Omental fat pad (tissue), 3 donors: ENCODE measurements at regions not wholly inside any gene's neighbourhood (a gene's known extent, or its start where the extent isn't known, plus 50 kb on each side); places are given as distances from the start of the nearest gene placed in this dataset. TPM values are rescaled to one million over a fixed set of nuclear protein-coding genes. Genes with fewer than 3 reads are reported as not detected.

Source experiments
- ATAC-seq: fragments of 150-250 bp; one replicate; pipeline ENCODE4 v1.9.1; 2016; ENCODE audit warnings: mild to moderate bottlenecking, moderate library complexity; ENCODE audit not compliant: low FRiP score
- DNase-seq: peaks from one replicate; pipeline ENCODE4 v3.0.0-alpha.2; 2019; ENCODE audit warnings: low spot score
- small RNA-seq: library from RNA; depleted of rRNA; stranded (forward); fragments of <200 nt; gene quantifications from one replicate; pipeline ENCODE3, GENCODE V24; 2016
- TF ChIP-seq, protein P1 (sequence below), 3 donors: fragments of 450-650 bp; IDR thresholded peaks; one replicate each; pipeline ENCODE4 v1.5.1; 2016 to 2017; ENCODE audit warnings: antibody characterized with exemption in 3 of 3, mild to moderate bottlenecking in 3 of 3, moderate library complexity in 2 of 3

DNA sequence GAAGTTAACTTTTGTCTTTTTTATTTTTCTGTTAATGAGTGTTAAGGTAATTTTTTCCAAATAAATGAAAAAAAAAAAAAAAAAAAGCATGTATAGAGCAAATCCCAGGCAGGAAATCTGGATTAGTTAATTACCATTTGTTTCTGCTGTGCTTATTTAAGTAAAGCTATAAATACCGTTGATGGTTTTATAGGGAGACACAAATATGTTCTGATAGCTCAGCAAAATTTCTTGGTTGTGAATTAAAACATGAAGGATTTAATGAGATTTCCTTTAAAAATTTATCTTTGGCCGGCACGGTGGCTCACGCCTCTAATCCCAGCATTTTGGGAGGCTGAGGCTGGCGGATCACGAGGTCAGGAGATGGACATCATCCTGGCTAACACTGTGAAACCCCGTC is 189.4 kb downstream of the CD109 start:
- DNase-seq (no peak), ATAC-seq (no peak)
- TF ChIP-seq, protein P1, sequence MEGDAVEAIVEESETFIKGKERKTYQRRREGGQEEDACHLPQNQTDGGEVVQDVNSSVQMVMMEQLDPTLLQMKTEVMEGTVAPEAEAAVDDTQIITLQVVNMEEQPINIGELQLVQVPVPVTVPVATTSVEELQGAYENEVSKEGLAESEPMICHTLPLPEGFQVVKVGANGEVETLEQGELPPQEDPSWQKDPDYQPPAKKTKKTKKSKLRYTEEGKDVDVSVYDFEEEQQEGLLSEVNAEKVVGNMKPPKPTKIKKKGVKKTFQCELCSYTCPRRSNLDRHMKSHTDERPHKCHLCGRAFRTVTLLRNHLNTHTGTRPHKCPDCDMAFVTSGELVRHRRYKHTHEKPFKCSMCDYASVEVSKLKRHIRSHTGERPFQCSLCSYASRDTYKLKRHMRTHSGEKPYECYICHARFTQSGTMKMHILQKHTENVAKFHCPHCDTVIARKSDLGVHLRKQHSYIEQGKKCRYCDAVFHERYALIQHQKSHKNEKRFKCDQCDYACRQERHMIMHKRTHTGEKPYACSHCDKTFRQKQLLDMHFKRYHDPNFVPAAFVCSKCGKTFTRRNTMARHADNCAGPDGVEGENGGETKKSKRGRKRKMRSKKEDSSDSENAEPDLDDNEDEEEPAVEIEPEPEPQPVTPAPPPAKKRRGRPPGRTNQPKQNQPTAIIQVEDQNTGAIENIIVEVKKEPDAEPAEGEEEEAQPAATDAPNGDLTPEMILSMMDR (IDR thresholded peaks at IDR 0.05), result no peak

DNA sequence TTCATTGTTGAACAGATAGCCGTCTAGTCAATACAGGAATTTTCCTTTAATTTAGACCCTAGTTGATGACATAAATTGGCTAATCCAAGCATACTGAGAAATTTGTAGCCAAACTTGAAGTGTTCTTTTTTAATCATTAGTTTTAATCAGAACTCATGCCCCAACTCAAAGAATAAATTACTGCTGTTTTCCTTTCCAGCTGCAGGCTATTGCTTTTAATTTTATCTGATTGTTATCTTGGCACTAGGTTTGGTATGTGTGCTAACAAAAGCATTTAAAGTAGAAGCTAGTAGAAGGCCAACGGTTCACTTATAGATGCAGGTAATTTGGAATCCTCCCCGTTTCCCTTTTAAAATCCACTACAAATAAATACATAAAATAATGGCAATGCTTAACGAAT is 188.5 kb downstream of the CD109 start:
- TF ChIP-seq, protein P1 (IDR thresholded peaks at IDR 0.05), result no peak
- no peak for ATAC-seq
- no peak for DNase-seq

DNA sequence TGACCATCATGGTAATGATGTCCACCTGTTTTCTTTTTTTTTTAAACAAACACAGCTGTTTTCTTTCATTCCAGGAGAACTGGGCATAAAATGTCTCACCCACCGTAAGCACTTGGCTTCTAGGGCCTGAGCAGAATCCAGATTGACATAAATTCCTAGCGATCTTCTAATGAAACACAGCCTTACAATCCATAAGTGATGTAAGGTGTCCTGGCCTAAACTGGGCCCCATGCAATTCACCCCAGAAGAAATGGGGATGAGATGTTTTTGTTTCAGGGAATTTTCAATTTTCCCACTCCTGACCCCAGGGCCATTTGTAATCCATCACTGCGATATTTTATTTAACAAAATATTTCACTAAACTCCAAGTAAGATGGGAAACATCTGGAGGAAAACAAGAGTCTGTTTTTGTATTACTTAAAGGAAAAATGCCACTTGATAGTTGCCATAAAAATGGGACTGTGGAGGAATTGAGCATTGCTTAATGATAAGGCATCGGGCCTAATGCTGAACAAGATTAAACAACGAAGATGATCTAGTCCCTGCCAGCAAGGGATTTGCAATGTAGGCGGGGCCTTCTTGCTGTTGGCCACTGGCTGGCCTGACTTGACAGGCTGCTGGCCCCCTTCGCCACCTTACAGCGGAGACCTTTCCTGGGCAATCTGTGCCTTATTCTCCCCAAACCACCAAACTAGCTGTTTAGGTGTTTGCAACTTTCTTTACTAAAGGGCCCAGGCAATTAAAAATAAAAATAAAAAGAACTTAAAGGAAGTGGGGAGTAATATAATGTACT is 183.7 kb downstream of the CD109 start:
- TF ChIP-seq, protein P1 (IDR thresholded peaks at IDR 0.05), result no peak
- DNase-seq (no peak), ATAC-seq (no peak)

DNA sequence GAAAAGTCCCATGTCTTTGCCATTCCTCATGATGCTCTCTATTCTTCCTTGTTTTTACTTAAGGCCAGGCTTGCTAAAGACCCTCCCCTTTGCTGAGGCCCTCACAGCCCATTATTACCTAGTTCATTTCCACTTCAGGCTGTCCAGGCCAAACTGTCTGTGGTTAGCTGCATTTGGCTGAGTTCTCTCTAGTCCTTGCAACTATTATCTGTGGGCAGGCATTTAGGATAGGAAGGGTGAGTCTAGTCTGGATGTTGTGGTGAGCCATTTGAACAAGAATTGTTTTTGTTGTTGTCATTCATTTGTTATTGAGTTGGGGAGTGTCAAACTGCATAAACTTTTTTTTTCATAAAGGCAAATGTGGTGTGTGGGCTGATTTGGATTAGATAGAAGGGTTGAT is 182.4 kb downstream of the CD109 start:
- DNase-seq (no peak), ATAC-seq (no peak)
- TF ChIP-seq, protein P1 (IDR thresholded peaks at IDR 0.05), result no peak

Small RNA genes lying in the stretch of these regions (small RNA-seq; reads per million reads assigned to genes)
- not detected for gene AL356277.1
- gene TXNP7, result not detected
